ENCODE measurements at regions not wholly inside any gene's neighbourhood (a gene's known extent, or its start where the extent isn't known, plus 50 kb on each side); places are given as distances from the start of the nearest gene placed in this dataset.

GRCh38 chr3:152176998-152177397 lies 91.7 kb upstream of the MBNL1 start:
- Mint-ChIP-seq H3K27ac (ENCODE audit: unreplicated experiment) (no peak overlapping the region), H3K36me3 (ENCODE audit: unreplicated experiment) (no peaks in the 10 kb centered on the region)
- TF ChIP-seq CTCF (IDR thresholded peaks at IDR 0.05; ENCODE audit: partially characterized antibody, unreplicated experiment), result no peak

GRCh38 chr3:152177757-152178156 lies 91.0 kb upstream of the MBNL1 start:
- no peak for TF ChIP-seq CTCF (IDR thresholded peaks at IDR 0.05; ENCODE audit: partially characterized antibody, unreplicated experiment)
- no peaks in the 10 kb centered on the region for H3K27me3 Mint-ChIP-seq (ENCODE audit: unreplicated experiment)
- no peaks in the 10 kb centered on the region for H3K36me3 Mint-ChIP-seq (ENCODE audit: unreplicated experiment)
- H3K9me3 Mint-ChIP-seq (ENCODE audit: unreplicated experiment), result no peaks in the 10 kb centered on the region
- H3K4me1 Mint-ChIP-seq (ENCODE audit: low read depth, unreplicated experiment), result no peaks in the 10 kb centered on the region
- no peak for DNase-seq
- no peak overlapping the region for H3K4me3 Mint-ChIP-seq (ENCODE audit: unreplicated experiment)
- no peak overlapping the region for H3K27ac Mint-ChIP-seq (ENCODE audit: unreplicated experiment)

More at GRCh38 chr3:152176998-152177397, 91.7 kb upstream of the MBNL1 start:
- H3K9me3 Mint-ChIP-seq (ENCODE audit: unreplicated experiment), result no peaks in the 10 kb centered on the region
- H3K4me3 Mint-ChIP-seq (ENCODE audit: unreplicated experiment), result no peak overlapping the region
- no peaks in the 10 kb centered on the region for H3K4me1 Mint-ChIP-seq (ENCODE audit: low read depth, unreplicated experiment)
- H3K27me3 Mint-ChIP-seq (ENCODE audit: unreplicated experiment), result no peaks in the 10 kb centered on the region
- no peak for DNase-seq

- no peaks in the 10 kb centered on the region for H3K27me3 Mint-ChIP-seq (ENCODE audit: unreplicated experiment)
- no peaks in the 10 kb centered on the region for H3K9me3 Mint-ChIP-seq (ENCODE audit: unreplicated experiment)
- H3K4me1 Mint-ChIP-seq (ENCODE audit: low read depth, unreplicated experiment), result no peaks in the 10 kb centered on the region
- H3K36me3 Mint-ChIP-seq (ENCODE audit: unreplicated experiment), result no peaks in the 10 kb centered on the region
- peak; percentile 47 for TF ChIP-seq CTCF (IDR thresholded peaks at IDR 0.05; ENCODE audit: partially characterized antibody, unreplicated experiment)
- H3K4me3 Mint-ChIP-seq (ENCODE audit: unreplicated experiment), result no peak overlapping the region
- H3K27ac Mint-ChIP-seq (ENCODE audit: unreplicated experiment), result no peak overlapping the region
- peak; percentile 29 for DNase-seq
These were observed 85.3 kb upstream of the MBNL1 start for GRCh38 chr3:152183473-152183872.

GRCh38 chr3:152184971-152185686 lies 83.6 kb upstream of the MBNL1 start:
- no peak for TF ChIP-seq CTCF (IDR thresholded peaks at IDR 0.05; ENCODE audit: partially characterized antibody, unreplicated experiment)
- no peak overlapping the region for H3K4me3 Mint-ChIP-seq (ENCODE audit: unreplicated experiment)
- H3K27me3 Mint-ChIP-seq (ENCODE audit: unreplicated experiment), result no peaks in the 10 kb centered on the region
- no peak for DNase-seq
- no peaks in the 10 kb centered on the region for H3K4me1 Mint-ChIP-seq (ENCODE audit: low read depth, unreplicated experiment)
- no peaks in the 10 kb centered on the region for H3K36me3 Mint-ChIP-seq (ENCODE audit: unreplicated experiment)
- no peaks in the 10 kb centered on the region for H3K9me3 Mint-ChIP-seq (ENCODE audit: unreplicated experiment)
- H3K27ac Mint-ChIP-seq (ENCODE audit: unreplicated experiment), result no peak overlapping the region

- Mint-ChIP-seq H3K4me3 (ENCODE audit: unreplicated experiment) (no peak overlapping the region), H3K9me3 (ENCODE audit: unreplicated experiment) (no peaks in the 10 kb centered on the region), H3K36me3 (ENCODE audit: unreplicated experiment) (no peaks in the 10 kb centered on the region), H3K27ac (ENCODE audit: unreplicated experiment) (no peak overlapping the region), H3K27me3 (ENCODE audit: unreplicated experiment) (no peaks in the 10 kb centered on the region), H3K4me1 (ENCODE audit: low read depth, unreplicated experiment) (no peaks in the 10 kb centered on the region)
- DNase-seq, result no peak
- no peak for TF ChIP-seq CTCF (IDR thresholded peaks at IDR 0.05; ENCODE audit: partially characterized antibody, unreplicated experiment)
These were observed 82.7 kb upstream of the MBNL1 start for GRCh38 chr3:152185891-152186630.
